HG03045 (cell line): ENCODE measurements at regions not wholly inside any gene's neighbourhood (a gene's known extent, or its start where the extent isn't known, plus 50 kb on each side); places are given as distances from the start of the nearest gene placed in this dataset.

Experiments used
- ATAC-seq: cut with Tn5 transposase; IDR thresholded peaks from one replicate; pipeline ENCODE4 v1.9.1; 2021; ENCODE audit warnings: mild to moderate bottlenecking, moderate library complexity; ENCODE audit not compliant: unreplicated experiment

- ATAC-seq: no peak
Observed at GRCh38 chr21:14870853-14871149, 194.0 kb downstream of the NRIP1 start.

GRCh38 chr21:14869984-14870852, 194.6 kb downstream of the NRIP1 start:
- ATAC-seq: peak; percentile 49

- no peak for ATAC-seq
Observed at GRCh38 chr21:14866859-14867765, 197.7 kb downstream of the NRIP1 start.

- peak; percentile 82 for ATAC-seq
Observed at GRCh38 chr21:14864211-14865021, 200.4 kb downstream of the NRIP1 start.

GRCh38 chr21:14863745-14864210, 201.0 kb downstream of the NRIP1 start:
- ATAC-seq: no peak

- ATAC-seq: no peak
Observed at GRCh38 chr21:14862794-14863720, 201.7 kb downstream of the NRIP1 start.

GRCh38 chr21:14858311-14858710, 206.5 kb downstream of the NRIP1 start:
- no peak for ATAC-seq

- ATAC-seq: no peak
Observed at GRCh38 chr21:14857529-14857928, 207.3 kb downstream of the NRIP1 start.

GRCh38 chr21:14850394-14850793, 214.4 kb downstream of the NRIP1 start:
- no peak for ATAC-seq

- no peak for ATAC-seq
Observed at GRCh38 chr21:14846621-14847020, 218.2 kb downstream of the NRIP1 start.

- no peak for ATAC-seq
Observed at GRCh38 chr21:14844001-14844400, 220.8 kb downstream of the NRIP1 start.

- no peak for ATAC-seq
Observed at GRCh38 chr21:14842601-14843000, 222.2 kb downstream of the NRIP1 start.

- no peak for ATAC-seq
Observed at GRCh38 chr21:14841511-14842472, 223.0 kb downstream of the NRIP1 start.

GRCh38 chr21:14838400-14838799, 226.4 kb downstream of the NRIP1 start:
- no peak for ATAC-seq

GRCh38 chr21:14836950-14837349, 227.8 kb downstream of the NRIP1 start:
- no peak for ATAC-seq

GRCh38 chr21:14833666-14834351, 231.0 kb downstream of the NRIP1 start:
- ATAC-seq: no peak

GRCh38 chr21:14833241-14833640, 231.6 kb downstream of the NRIP1 start:
- no peak for ATAC-seq

- no peak for ATAC-seq
Observed at GRCh38 chr21:14830307-14830706, 234.5 kb downstream of the NRIP1 start.
